Mammary epithelial cell (primary cell): ENCODE measurements at regions not wholly inside any gene's neighbourhood (a gene's known extent, or its start where the extent isn't known, plus 50 kb on each side); places are given as distances from the start of the nearest gene placed in this dataset.

Experiments used
- EZH2 ChIP-seq: IDR thresholded peaks from 2 replicates; pipeline ENCODE4 v1.6.1; 2012; ENCODE audit warnings: low read length, inconsistent platforms, borderline replicate concordance
- TF ChIP-seq, protein P1 (sequence below), 2 donors: IDR thresholded peaks in 1 of 2; conservative IDR thresholded peaks in 1 of 2; 2 replicates each; pipeline ENCODE4 v1.5.1; 2011 to 2012; ENCODE audit warnings: inconsistent platforms in 2 of 2, low read length in 2 of 2, mild to moderate bottlenecking in 2 of 2, control low read depth in 1 of 2, low read depth in 1 of 2; ENCODE audit not compliant: insufficient read depth in 1 of 2; ENCODE audit errors: extremely low read depth in 1 of 2

DNA sequence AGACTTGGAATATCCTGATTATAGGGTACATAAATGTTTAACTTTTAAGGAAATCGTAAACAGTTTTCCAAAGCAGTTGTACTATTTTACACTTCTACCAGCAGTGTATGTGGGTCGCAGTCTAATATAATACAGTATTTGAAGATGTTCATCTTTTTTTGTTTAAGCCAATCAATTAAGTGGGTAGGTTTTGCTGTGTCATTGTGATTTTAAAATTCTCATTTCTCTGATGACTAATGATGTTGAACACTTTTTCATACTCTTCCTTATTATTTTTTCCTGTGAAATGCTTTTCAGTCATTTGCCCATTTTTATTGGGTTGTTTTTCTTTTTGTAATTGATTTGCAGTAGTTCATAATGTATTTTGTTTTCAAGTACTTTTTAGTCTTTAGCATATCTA is 2689.7 kb downstream of the PCDH9 start:
- TF ChIP-seq, protein P1, sequence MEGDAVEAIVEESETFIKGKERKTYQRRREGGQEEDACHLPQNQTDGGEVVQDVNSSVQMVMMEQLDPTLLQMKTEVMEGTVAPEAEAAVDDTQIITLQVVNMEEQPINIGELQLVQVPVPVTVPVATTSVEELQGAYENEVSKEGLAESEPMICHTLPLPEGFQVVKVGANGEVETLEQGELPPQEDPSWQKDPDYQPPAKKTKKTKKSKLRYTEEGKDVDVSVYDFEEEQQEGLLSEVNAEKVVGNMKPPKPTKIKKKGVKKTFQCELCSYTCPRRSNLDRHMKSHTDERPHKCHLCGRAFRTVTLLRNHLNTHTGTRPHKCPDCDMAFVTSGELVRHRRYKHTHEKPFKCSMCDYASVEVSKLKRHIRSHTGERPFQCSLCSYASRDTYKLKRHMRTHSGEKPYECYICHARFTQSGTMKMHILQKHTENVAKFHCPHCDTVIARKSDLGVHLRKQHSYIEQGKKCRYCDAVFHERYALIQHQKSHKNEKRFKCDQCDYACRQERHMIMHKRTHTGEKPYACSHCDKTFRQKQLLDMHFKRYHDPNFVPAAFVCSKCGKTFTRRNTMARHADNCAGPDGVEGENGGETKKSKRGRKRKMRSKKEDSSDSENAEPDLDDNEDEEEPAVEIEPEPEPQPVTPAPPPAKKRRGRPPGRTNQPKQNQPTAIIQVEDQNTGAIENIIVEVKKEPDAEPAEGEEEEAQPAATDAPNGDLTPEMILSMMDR (conservative IDR thresholded peaks at IDR 0.05 in 1 of 2, IDR thresholded peaks at IDR 0.05 in 1 of 2; ENCODE audit: extremely low read depth in 1 of 2, insufficient read depth in 1 of 2, low read depth in 1 of 2, low read length in 2 of 2) = no peak
- no peak for TF ChIP-seq EZH2
